GM10266 (cell line): ENCODE measurements at regions not wholly inside any gene's neighbourhood (a gene's known extent, or its start where the extent isn't known, plus 50 kb on each side); places are given as distances from the start of the nearest gene placed in this dataset.
"Not testable (repeated sequence)": the region's sequence is repeated elsewhere in the genome, so short reads cannot be mapped to it uniquely, and the experiment has no call there.

ENCODE experiments used
- DNase-seq: peaks from one replicate; pipeline ENCODE4 v3.0.0; 2012; ENCODE audit errors: extremely low spot score
- TF ChIP-seq, protein P1 (sequence below): IDR thresholded peaks from 2 replicates; pipeline ENCODE4 v1.5.1; 2012; ENCODE audit warnings: mild to moderate bottlenecking, low read depth; ENCODE audit not compliant: control insufficient read depth, insufficient read depth; ENCODE audit errors: missing control alignments

- TF ChIP-seq, protein P1, sequence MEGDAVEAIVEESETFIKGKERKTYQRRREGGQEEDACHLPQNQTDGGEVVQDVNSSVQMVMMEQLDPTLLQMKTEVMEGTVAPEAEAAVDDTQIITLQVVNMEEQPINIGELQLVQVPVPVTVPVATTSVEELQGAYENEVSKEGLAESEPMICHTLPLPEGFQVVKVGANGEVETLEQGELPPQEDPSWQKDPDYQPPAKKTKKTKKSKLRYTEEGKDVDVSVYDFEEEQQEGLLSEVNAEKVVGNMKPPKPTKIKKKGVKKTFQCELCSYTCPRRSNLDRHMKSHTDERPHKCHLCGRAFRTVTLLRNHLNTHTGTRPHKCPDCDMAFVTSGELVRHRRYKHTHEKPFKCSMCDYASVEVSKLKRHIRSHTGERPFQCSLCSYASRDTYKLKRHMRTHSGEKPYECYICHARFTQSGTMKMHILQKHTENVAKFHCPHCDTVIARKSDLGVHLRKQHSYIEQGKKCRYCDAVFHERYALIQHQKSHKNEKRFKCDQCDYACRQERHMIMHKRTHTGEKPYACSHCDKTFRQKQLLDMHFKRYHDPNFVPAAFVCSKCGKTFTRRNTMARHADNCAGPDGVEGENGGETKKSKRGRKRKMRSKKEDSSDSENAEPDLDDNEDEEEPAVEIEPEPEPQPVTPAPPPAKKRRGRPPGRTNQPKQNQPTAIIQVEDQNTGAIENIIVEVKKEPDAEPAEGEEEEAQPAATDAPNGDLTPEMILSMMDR, result no peak
- no peak for DNase-seq
Measured at GRCh38 chr10:2038036-2038435, 300.7 kb upstream of the ADARB2 start.

DNA sequence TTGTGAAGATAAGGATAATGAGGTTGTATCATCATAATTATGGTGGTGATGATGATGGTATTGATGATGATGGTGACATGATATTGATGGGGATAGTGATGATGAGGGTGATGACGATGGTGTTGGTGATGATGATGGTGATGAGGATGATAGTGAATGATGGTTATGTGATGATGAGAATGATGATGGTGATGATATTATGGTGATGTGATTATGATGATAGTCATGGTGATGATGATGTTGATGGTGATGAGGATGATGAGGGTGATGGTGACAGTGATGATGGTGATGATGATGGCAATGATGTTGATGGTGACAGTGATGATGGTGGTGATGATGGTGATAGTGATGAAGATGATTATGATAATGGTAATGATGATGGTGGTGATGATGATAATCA, 299.9 kb upstream of the ADARB2 start:
- no peak for DNase-seq
- TF ChIP-seq, protein P1, result no peak

DNA sequence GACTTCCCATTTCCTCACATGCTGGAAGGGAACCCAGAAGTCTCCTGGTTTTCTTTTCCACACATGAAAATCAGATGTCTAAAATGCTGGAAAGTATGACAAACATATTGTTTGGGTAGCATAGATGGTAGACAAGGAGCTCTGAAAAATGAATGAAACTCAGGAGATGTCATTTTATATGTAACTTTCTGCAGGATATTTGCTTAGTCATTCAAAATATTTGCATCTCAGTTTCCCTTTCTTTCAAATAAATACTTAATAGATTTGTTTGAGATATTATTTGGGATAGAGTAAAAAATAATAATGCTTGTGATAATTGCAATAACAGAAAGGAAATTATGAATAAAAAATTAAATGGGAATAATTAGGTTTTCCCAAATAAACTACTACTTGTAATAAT, 298.9 kb upstream of the ADARB2 start:
- TF ChIP-seq, protein P1, result no peak
- no peak for DNase-seq

GRCh38 chr10:2030046-2030445, 292.7 kb upstream of the ADARB2 start:
- DNase-seq, result no peak
- TF ChIP-seq, protein P1, result no peak

DNA sequence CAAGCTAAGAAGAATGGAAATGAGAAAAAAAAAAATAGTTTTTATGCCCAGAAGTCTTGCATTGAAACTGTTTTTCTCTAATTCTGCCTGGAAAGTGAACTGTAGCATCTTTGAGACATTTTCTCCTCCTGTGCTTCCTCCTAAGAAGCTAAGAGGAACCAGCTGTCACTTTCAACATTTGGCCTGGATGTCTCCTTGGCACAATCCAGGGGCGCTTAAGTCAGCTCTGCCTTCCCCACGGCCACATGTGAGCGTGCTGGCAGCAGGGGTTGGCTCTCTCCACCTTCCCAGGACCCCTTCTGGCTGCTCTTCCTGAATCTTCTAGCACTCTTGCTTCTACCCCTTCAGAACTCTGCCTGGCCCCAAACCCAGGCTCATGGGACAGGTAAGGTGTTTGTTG, 289.6 kb upstream of the ADARB2 start:
- no peak for DNase-seq

GRCh38 chr10:2024750-2025149, 287.4 kb upstream of the ADARB2 start:
- DNase-seq, result not testable (repeated sequence)

More for the DNA sequence above, 289.6 kb upstream of the ADARB2 start:
- TF ChIP-seq, protein P1, result no peak

- TF ChIP-seq, protein P1, result no peak
- DNase-seq, result no peak
Measured at GRCh38 chr10:2023687-2024086, 286.4 kb upstream of the ADARB2 start.

- DNase-seq, result no peak
- TF ChIP-seq, protein P1, result no peak
Measured at GRCh38 chr10:2022401-2022800, 285.1 kb upstream of the ADARB2 start.
